ENCODE measurements at regions not wholly inside any gene's neighbourhood (a gene's known extent, or its start where the extent isn't known, plus 50 kb on each side); places are given as distances from the start of the nearest gene placed in this dataset.
"Not testable (repeated sequence)": the region's sequence is repeated elsewhere in the genome, so short reads cannot be mapped to it uniquely, and the experiment has no call there.

DNA sequence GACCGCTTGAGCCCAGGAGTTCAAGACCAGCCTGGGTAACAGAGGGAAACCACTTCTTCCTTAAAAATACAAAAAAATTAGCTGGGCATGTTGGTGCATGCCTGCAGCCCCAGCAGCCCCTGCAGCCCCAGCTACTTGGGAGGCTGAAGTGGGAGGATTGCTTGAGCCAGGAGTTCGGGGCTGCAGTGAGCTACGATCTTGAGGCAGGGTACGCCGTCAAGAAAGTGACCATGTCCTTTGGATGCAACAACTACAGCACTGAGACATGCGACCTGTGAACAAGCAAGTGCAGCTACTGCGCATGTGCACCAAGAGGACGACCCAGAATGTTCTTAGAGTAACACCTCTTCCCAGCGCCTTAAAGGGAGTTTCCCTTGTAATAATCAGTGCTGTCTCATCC is 66.6 kb upstream of the ZNF479 start:
- no peak for DNase-seq (ENCODE audit: low spot score)

DNA sequence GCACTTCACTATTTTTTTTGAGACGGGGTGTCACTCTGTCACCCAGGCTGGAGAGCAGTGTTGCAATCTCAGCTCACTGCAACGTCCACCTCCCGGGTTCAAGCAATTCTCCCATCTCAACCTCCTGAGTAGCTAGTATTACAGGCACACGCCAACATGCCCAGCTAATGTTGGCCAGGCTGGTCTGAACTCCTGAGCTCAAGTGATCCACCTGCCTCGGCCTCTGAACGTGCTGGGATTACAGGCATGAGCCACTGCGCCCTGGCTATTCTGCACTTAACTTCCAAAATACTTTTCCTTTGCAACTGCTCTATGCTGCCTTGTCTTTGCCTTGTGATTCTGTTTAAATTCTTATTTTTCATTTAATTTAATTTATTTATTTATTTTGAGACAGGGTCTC is 67.0 kb upstream of the ZNF479 start:
- DNase-seq (ENCODE audit: low spot score), result no peak

DNA sequence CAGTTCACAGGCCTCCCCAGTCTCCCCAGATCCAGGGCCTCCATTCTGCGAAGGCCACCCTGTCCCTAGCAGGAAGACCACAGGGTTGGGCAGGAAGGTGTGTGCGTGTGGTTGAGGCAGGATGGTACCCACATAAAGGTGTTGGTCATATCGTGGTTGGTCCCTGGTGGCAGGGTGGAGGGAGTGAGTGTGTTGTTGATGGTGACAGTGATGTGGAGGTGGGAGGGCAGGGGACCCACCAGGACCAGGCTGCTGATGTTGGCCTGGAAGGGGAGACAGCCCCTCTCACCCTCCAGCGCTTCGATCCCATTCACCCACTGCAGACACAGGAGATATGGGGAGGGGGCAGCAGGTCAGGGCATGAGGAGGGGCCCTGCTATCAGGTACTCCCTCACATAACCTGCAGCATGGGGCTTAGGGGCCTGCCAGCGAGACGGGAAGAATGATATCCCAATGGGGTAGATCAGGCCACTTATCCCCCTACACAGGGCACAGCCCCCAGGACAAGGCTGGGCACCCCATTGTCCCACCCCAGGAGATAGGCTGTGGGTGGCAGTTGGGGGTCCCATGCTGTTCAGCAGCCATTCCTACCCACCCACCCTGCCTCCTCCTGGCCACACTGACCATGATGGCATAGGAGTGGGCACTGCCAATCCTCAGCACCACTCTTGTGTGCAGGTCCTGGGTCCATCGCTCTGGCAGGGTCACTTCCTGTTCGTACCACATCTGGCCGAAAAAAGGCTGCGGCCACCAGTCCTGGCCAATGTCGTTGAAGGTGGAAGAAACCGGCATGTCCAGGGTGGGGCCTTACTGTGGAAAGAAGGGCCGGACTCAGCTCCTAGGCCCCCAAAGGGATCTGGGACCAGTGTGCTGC is 69.0 kb upstream of the ZNF479 start:
- no peak for DNase-seq (ENCODE audit: low spot score)

DNA sequence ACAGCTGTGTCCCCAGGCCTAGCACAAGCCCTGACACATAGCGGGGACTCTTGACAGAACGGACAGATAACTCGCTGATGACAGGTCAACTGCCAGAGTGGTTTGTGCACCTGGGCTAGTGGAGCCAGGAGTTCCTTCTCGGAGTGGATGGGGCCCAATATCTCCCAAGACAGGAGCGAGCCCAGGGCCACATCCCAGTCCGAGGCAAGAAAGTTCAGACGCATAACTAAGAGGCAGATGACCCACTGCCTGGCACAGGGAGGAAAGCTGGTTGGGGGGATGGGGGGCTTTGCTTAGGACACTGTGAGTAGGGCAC is 69.6 kb upstream of the ZNF479 start:
- no peak for DNase-seq (ENCODE audit: low spot score)

DNA sequence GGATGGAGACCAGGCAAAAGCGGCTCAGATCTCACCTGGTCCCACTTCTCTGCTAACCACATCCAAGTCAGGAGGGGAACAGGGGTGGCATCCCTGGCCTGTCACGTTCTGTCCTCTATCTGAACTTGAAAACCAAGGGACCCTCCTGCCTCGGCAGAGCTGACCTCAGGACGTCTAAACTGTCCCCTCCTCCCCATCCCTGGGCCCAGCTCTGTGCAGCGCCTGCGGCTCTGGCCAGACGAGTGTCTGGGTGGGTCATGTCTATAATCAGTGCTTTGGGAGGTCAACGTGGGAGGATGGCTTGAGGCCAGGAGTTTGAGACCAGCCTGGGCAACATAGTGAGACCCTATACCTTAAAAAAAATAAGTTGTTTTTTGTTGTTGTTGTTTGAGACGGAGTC is 70.0 kb upstream of the ZNF479 start:
- no peak for DNase-seq (ENCODE audit: low spot score)

DNA sequence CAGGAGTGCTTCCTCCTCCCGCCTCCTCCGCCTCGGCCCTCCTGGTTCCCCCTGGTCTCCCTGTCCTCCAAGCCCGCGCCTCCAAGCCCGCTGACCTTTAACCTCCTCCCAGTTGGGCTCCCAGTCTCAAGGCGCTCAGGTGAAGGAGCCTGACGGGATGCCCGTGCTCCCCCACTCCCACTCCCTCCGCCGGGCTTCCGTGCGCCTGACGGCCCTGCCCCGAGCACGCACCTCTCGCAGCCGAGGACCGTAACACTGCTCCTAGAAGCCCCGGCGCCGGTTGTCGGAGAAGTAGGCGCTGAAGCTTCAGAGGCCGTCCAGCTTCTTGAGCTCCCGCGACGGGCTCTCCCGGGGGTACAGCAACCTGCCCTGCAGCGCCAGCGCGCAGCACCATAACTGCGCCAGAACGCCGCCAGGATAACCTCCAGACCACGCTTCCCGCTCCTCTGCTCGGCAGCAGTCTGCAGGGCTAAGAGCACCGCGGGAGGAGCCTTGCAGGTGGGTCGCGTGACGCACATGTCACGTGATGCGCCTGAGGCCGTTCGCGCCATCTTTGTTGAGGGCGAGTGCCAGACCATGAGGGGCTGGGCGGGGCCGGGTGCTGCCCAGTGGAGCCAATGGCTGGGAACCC is 71.0 kb upstream of the ZNF479 start:
- no peak for DNase-seq (ENCODE audit: low spot score)

DNA sequence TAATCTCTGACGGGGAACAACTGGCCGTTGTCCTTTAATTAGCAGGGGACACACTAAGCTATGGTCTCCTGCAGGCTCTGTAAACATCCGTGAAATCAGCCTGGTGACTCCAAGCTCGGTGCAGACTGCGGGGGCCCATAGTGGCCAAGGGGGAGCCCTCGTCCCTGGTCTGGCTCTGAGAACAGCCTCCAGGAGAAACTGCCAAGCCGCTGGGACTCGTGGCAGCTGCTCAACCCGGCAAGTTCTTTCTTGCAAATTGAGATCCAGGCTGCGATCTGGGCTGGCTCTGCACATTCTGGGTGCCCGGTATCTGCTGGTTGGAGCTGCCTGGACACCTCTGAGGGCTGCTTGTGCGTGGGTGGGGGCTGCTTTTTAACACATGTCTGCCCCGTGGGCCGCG is 71.6 kb upstream of the ZNF479 start:
- DNase-seq (ENCODE audit: low spot score), result not testable (repeated sequence)

DNA sequence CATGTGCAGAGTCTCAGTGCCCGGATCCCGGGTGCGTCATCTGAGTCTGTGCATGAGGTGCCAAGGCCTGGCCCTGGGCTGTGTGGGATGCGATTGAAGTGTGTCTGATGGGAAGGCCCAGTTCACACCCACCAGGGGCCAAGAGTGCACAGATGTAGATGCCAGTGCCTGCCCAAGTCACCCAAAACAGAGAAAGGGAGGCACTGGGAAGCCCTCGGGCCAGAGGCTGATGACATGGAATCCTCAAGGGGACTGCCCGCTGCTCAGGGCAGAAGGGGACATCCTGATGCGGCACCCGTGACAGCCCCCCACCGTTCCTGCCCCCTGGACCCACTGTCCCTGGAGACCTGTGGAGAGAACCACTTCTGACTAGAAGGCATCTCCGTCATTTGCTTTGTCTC is 72.2 kb upstream of the ZNF479 start:
- no peak for DNase-seq (ENCODE audit: low spot score)

DNA sequence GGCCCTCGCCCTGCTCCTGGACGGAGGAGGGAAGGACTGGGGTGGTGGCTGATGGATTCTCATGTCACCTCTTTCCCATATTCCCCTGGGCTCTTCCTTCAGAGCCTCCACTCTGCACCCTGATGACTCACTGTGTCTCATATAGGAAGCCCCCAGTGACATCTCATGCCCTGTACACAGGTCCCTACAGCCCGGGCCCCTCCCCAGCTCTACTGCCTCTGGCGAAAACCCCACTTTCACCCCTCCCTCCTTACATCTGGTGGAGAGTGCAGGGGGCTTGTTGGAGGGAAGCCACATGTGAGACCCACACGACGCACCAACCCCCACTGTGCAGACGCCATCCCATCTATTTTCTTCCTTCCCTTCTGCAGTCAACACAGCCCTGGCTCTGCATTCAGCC is 72.8 kb upstream of the ZNF479 start:
- DNase-seq (ENCODE audit: low spot score), result no peak

DNA sequence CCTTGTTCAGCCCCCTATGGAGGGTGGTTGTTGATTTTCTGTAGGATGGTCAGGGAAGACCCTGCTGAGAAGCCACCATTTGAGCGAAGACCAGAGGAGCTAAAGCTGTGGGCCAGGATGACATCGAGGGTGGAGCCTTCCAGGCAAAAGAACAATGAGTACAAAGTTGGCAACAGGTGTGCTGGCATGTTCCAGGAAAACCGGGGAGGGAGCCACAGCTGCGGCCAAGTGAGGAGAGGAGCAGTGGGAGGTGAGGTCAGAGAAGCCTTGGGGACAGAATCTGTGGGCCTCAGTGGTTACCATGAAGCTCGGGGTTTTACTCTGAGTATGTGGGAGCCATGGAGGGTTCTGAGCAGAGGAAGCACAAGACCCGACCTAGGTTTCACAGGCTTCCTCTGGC is 75.6 kb upstream of the ZNF479 start:
- DNase-seq (ENCODE audit: low spot score), result no peak

DNA sequence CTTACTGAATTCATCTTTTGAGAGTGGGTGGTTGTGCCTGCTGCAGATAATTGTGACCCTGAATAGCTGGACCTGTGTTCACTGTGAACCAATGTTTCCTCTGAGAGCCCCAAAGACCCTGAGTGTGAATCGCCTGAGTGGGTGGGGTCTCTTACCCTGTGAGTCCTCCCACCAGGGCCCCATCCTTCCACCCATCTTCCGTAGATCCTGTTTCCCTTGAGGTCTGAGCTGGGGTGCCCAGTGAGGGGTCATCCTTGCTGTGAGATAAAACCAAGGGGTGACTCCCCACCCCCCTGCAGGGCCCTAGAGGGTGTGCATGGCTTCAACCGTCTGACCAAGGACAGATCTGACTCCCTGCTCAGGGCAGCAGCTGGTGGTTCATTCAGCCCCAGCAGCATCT is 78.0 kb upstream of the ZNF479 start:
- DNase-seq (ENCODE audit: low spot score), result no peak

DNA sequence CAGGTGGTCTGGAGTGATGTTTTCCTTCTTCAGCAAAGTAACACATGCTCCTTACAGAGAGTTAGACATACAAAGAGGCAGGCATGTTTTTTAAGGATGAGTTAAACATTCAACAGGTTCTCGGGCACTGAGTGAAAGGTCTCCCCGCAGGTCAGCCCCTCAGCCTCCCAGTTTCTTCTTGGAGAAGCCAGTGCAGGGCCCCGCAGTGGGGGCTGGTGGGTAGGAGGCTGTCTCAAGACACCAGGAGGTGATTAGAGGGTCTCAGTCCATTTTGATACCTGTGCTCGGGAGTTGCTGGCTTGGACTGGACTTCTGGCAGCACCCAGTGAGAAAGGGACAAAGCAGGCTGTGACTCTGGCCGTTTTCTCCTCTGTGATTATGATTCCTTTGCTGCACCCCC is 78.6 kb upstream of the ZNF479 start:
- no peak for DNase-seq (ENCODE audit: low spot score)

DNA sequence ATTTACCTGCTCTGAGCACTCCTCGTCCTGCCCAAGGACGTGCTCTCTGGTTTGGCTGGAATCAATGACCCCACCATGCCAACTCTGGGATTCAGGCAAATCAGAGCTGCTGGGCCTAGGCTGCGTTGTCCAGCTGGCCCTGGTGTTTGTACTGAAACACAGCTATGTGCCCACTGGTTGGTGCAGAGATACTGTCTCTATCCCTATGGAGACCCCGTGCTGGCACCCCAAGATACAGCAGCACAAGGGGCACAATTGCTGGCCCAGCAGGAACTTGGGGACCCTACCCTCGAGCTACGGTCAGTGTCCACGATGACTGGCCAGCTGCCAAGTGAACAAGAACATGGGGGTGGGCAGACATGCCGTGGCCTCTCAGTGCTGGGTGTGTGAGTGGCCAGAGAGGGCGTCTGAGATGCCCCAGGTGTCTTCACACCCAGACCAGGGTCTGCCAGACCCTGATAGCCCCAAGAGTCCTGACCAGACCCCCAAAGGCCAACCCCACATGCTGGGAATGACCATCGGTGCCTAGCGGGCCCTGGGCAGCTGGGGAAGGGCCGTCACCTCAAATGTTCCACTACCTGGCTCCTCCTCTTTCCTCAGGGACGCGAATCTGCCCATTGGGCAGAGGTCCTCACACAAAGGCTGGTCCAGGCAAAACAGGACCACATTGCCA is 79.3 kb upstream of the ZNF479 start:
- DNase-seq (ENCODE audit: low spot score), result no peak

DNA sequence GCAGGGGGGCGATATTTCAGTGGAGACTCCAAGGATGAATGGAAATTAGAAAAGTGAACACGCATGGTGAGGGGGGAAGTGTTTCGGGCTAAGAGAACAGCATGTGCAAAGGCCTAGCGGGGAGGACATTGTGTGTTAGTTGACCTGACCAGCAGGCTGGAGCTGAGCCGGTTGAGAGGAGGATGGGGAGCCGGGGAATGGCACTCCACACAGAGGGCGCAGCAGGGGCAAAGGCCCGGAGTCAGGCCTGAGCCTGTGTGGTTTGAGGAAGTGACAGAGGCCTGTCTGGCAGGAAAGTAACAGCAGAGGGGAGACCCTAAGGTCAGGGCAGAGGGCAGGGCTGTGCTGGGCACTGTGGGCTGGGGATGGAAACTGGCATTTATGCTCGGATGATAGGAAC is 83.2 kb upstream of the ZNF479 start:
- DNase-seq (ENCODE audit: low spot score), result no peak

DNA sequence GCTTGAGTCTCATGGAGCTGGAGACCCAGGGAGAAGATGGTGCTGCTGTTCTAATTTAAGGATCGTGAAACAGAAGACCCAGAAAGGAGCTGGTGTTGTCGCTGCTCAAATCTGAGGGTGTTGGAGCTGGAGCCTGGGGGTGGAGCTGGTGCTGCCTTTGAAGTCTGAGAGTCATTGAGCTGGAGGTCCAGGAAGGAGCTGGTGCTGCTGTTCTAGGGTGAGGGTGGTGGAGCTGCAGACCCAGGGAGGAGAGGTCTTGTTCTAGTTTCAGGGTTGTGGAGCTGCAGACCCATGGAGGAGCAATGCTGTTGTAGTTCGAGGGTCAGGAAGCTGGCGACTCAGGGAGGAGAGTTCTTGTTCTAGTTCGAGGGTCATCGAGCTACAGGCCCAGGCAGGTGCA is 84.1 kb upstream of the ZNF479 start:
- DNase-seq (ENCODE audit: low spot score), result no peak

DNA sequence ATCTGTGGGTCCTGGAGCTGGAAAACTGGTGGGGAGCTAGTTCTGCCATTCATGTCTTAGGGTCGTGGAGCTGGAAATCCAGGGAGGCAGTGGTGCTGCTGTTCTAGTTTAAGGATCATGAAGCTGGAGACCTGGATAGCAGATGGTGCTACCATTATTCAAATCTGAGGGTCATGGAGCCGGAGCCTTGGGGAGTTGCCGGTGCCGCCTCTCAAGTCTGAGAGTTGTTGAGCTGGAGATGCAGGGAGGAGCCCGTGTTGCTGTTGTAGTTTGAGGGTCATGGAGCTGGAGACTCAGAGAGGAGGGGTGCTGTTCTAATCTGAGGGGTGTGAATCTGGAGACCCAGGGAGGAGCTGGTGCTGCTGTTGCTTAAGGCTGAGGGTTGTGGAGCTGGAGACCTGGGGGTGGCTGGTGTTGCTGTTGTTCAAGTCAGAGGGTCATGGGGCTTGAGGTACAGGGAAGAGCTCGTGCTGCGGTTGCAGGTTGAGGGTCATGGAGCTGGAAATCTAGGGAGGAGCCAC is 86.0 kb upstream of the ZNF479 start:
- no peak for DNase-seq (ENCODE audit: low spot score)

DNA sequence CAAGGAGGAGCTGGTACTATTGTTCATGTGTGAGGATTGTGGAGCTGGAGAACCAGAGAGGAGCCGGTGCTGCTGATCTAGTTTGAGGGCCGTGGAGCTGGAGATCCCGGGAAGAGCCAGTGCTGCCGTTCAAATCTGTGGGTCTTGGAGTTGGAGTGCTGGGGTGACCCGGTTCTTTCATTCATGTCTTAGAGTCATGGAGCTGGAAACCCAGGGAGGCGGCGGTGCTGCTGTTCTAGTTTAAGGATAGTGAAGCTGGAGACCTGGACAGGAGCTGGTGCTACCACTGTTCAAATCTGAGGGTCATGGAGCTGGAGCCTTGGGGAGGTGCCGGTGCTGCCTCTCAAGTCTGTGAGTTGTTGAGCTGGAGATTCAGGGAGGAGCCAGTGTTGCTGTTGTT is 88.5 kb upstream of the ZNF479 start:
- DNase-seq (ENCODE audit: low spot score), result no peak

DNA sequence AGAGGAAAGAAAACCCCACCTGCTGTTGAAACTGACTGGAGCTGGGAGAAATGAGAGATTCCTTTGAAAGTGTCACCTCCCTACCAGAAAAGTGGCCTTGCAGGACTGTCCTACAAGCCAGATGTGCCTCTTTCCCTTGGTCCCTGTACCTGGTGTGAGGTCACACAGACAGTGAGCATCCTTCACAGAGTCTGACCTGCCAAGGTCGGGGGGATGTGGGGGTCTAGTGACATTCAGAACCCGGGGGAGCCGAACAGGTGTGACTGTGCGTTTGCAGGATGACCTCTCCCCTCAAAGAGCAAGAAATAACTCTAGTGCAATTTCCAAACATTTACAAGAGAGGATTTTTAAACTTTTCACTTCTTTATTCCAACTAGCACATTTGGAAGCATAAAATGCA is 93.4 kb upstream of the ZNF479 start:
- no peak for DNase-seq (ENCODE audit: low spot score)

DNA sequence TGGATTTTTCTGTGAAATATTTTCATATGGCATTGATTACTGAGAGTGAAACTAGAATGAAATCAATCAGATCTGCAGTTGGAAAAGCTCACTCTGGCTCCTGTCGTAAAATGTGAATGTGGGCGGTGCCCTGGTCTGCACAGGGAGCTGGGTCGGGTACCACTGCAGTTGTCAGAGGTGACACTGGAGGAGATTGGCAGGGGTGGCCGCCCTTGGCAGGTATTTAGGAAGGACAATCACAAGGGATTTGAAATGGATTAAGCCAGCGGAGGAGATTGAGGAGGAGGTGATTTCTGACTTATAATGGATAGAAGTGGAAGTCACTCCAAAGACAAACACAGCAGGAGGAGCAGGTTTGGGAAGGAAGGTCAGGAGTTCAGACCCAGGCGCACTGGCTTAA is 109.0 kb upstream of the ZNF479 start:
- DNase-seq (ENCODE audit: low spot score), result not testable (repeated sequence)

DNA sequence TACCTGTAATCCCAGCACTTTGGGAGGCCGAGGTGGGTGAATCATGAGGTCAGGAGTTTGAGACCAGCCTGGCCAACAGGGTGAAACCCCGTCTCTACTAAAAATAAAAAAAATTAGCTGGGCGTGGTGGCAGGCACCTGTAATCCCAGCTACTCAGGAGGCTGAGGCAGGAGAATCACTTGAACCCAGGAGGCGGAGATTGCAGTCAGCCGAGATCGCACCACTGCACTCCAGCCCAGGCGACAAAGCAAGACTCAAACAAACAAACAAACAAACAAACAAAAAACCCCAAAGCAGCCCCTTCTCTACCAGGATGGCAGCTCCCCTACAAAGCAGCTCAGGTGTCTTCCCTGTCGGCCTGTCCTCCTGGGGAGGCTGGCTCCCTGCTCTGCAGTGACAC is 111.3 kb upstream of the ZNF479 start:
- not testable (repeated sequence) for DNase-seq (ENCODE audit: low spot score)

DNA sequence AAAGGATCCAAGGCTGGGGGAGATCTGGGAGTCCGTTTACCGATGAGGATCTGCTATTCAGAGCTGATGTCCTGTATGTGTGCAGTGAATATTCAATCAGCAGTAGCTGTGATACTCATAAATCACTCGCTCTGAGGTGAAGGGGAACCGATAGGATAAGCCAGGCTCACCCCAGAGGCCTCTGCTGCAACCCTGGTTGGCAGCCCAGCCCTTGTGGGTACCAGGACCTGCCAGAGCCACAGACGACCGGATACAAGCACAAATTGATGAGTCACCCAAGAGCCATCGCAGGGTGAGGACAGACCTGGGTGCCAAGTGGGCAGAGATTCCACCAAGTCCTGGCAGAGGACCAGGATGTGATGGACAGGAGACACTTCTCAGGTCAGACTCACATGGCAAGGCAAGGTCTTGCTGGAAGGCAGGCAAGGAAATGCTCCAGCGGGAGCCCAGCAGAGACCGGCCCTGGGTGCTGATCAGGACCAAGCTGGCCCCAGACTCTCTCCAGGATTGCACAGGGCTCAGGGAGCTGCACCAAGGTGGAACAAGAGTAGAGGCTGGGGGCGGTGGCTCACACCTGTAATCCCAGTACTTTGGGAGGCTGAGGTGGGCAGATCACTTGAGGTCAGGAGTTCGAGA is 112.2 kb upstream of the ZNF479 start:
- not testable (repeated sequence) for DNase-seq (ENCODE audit: low spot score)

DNA sequence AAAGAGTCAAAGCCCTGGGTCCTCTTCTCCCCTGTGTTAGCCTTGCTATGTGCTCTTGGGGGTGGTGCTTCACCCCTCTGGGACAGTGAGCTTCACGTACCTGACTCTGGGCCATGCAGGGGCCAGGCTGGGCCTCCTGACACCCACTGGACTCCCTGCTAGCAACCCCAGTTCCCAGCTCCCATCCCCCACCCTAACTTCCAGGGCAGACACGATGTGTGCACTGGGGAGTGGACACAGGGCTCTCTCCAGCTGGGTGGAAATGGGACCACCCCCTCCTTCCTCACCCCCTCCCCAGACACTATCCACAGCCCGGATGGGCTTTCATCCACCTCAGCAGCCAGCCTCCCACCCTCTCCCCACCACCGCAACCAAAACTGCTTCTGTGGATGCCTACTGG is 113.0 kb upstream of the ZNF479 start:
- no peak for DNase-seq (ENCODE audit: low spot score)

DNA sequence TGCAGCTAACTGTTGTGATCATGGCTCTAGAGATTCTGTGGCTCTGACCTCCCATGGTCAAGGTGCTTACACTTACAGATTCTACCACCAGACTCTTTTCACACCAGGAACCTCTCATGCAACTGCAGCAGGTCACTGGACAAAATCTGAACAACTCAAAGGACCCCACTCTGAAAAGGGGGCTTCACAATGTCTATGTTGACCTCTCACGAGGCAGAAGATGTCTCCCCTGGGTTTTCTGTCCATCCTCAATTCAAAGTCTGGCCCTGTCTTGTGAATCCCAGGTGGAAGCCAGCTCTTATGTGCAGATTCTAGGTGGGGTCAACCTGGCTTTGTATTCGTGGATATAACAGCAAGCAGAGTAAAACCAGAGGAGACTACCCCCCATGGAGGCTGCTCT is 118.6 kb upstream of the ZNF479 start:
- DNase-seq (ENCODE audit: low spot score), result no peak
